ENCODE measurements at regions not wholly inside any gene's neighbourhood (a gene's known extent, or its start where the extent isn't known, plus 50 kb on each side); places are given as distances from the start of the nearest gene placed in this dataset.

- TF ChIP-seq CTCF (IDR thresholded peaks at IDR 0.05; ENCODE audit: low read depth, low read length) = no peak
- Histone ChIP-seq H3K27ac (no peak overlapping the region), H3K36me3 (no peaks in the 10 kb centered on the region), H3K9me3 (ENCODE audit: severe bottlenecking) (no peaks in the 10 kb centered on the region), H3K4me3 (ENCODE audit: low read depth, low read length) (no peak overlapping the region), H3K27me3 (ENCODE audit: insufficient read depth, low read depth, severe bottlenecking) (peaks cover 57% of the 10 kb centered on the region)
- no peak for DNase-seq
Observed at GRCh38 chr20:60835876-60836275, 416.2 kb upstream of the CDH4 start.

DNA sequence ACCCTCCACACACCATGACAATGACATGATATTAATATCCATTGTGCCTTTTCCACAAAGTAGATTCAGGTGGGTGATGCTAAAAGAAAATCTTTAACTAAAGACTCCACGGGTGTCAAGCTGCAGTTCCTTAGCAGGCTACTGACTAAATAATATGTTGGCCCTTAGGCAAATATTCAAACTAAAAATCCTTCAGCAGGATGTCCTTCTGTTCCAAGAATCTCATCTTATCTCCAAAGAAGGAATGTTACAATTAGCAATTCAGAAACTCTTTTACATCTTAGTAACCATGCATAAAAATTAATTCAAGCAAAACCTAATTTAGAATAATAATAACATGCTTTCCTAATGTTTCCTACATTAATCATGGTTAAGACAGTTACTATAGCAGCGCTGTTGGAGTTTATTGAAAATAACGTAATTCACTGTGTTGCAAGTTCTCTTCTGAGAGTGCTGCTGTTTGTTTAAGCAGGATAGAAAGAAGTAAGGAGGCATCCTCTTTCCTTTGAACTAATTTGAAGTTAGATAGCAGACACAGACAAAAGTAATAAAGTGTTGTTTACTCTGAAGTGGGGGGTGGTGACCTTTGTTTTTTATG lies 414.8 kb upstream of the CDH4 start:
- no peak overlapping the region for H3K27ac ChIP-seq
- H3K27me3 ChIP-seq (ENCODE audit: insufficient read depth, low read depth, severe bottlenecking) = peaks cover 64% of the 10 kb centered on the region
- no peak overlapping the region for H3K4me3 ChIP-seq (ENCODE audit: low read depth, low read length)
- H3K36me3 ChIP-seq = no peaks in the 10 kb centered on the region
- H3K9me3 ChIP-seq (ENCODE audit: severe bottlenecking) = no peaks in the 10 kb centered on the region
- DNase-seq = no peak
- TF ChIP-seq CTCF (IDR thresholded peaks at IDR 0.05; ENCODE audit: low read depth, low read length) = no peak

- H3K27ac ChIP-seq = no peak overlapping the region
- TF ChIP-seq CTCF (IDR thresholded peaks at IDR 0.05; ENCODE audit: low read depth, low read length) = no peak
- H3K9me3 ChIP-seq (ENCODE audit: severe bottlenecking) = no peaks in the 10 kb centered on the region
- no peaks in the 10 kb centered on the region for H3K36me3 ChIP-seq
- H3K27me3 ChIP-seq (ENCODE audit: insufficient read depth, low read depth, severe bottlenecking) = peaks cover 60% of the 10 kb centered on the region
- no peak for DNase-seq
- no peak overlapping the region for H3K4me3 ChIP-seq (ENCODE audit: low read depth, low read length)
Observed at GRCh38 chr20:60838297-60838696, 413.8 kb upstream of the CDH4 start.

GRCh38 chr20:60840971-60841370 lies 411.1 kb upstream of the CDH4 start:
- no peak overlapping the region for H3K4me3 ChIP-seq (ENCODE audit: low read depth, low read length)
- no peak for TF ChIP-seq CTCF (IDR thresholded peaks at IDR 0.05; ENCODE audit: low read depth, low read length)

DNA sequence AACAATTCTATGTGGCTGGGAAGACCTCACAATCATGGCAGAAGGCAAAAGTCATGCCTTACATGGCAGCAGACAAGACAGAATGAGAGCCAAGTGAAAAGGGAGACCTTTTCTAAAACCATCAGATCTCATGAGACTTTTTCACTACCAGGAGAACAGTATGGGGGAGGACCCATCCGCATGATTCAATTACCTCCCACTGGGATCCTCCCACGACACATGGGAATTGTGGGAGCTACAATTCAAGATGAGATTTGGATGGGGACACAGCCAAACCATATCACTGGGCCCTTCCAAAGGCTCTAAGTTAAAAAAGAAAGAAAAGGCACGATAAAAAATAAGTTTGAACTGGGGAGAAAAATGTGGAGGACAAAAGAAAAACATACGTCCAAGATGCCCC lies 406.9 kb upstream of the CDH4 start:
- no peak for TF ChIP-seq CTCF (IDR thresholded peaks at IDR 0.05; ENCODE audit: low read depth, low read length)
- no peak for DNase-seq

More at GRCh38 chr20:60840971-60841370, 411.1 kb upstream of the CDH4 start:
- Histone ChIP-seq H3K27ac (no peak overlapping the region), H3K9me3 (ENCODE audit: severe bottlenecking) (no peaks in the 10 kb centered on the region), H3K27me3 (ENCODE audit: insufficient read depth, low read depth, severe bottlenecking) (peaks cover 65% of the 10 kb centered on the region), H3K36me3 (no peaks in the 10 kb centered on the region)
- DNase-seq = no peak

More for the DNA sequence above, 406.9 kb upstream of the CDH4 start:
- peaks cover 79% of the 10 kb centered on the region for H3K27me3 ChIP-seq (ENCODE audit: insufficient read depth, low read depth, severe bottlenecking)
- no peaks in the 10 kb centered on the region for H3K9me3 ChIP-seq (ENCODE audit: severe bottlenecking)
- H3K27ac ChIP-seq = no peak overlapping the region
- H3K36me3 ChIP-seq = no peaks in the 10 kb centered on the region
- no peak overlapping the region for H3K4me3 ChIP-seq (ENCODE audit: low read depth, low read length)

Data from WERI-Rb-1 (cell line).